Upper lobe of right lung (tissue), 1 donor: ENCODE measurements at regions not wholly inside any gene's neighbourhood (a gene's known extent, or its start where the extent isn't known, plus 50 kb on each side); places are given as distances from the start of the nearest gene placed in this dataset.

Experiments
- ATAC-seq: fragments of 200-7000 bp; cut with Tn5 transposase; one replicate; pipeline ENCODE4 v1.9.1; 2020; ENCODE audit warnings: mild to moderate bottlenecking, moderate library complexity
- DNase-seq: peaks from one replicate; pipeline ENCODE4 v3.0.0-alpha.2; 2020
- H3K27ac ChIP-seq: fragments of 200-600 bp; one replicate; pipeline ENCODE4 v1.8.0; 2022
- H3K27me3 ChIP-seq: fragments of 200-600 bp; one replicate; pipeline ENCODE4 v1.8.0; 2022; ENCODE audit warnings: mild to moderate bottlenecking
- H3K36me3 ChIP-seq: fragments of 200-600 bp; one replicate; pipeline ENCODE4 v1.8.0; 2022
- H3K4me1 ChIP-seq: fragments of 200-600 bp; one replicate; pipeline ENCODE4 v1.8.0; 2022
- H3K4me3 ChIP-seq: fragments of 200-600 bp; one replicate; pipeline ENCODE4 v1.8.0; 2022; ENCODE audit warnings: mild to moderate bottlenecking
- H3K9me3 ChIP-seq: fragments of 200-600 bp; one replicate; pipeline ENCODE4 v1.8.0; 2022
- intact Hi-C: fragments of 100-400 bp; cut with DNase I; formaldehyde crosslinking; loops from one replicate; pipeline ENCODE4 v1.11.0; 2022
- TF ChIP-seq, protein P1 (sequence below): fragments of 200-600 bp; IDR thresholded peaks from one replicate; pipeline ENCODE4 v1.8.0; 2022; ENCODE audit warnings: antibody characterized with exemption
- donor health status: DM: no; HTN: yes; CAD: no; lungs with severe emphysema.

DNA sequence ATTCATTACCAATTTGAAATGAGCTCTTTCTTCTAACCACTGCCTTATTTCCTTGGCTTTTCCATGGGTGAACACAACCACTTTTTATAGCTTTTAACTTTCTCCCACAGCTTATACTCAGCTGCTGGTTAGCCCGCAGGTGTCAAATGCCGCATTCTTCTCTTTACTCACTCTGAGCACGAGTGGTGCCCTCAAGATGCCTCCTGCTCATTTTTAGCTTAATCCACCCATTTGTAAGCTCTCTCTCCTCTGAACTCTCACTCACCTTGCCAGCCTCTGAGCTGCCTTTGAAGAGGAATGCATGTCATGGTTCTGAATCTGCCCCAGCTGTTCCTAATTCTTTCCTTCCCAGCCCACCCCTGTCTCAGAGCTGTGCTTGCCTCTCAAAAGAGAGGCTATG lies 449.4 kb upstream of the PRICKLE1 start:
- no peak for ATAC-seq
- H3K27ac ChIP-seq: no peak overlapping the region
- no peaks in the 10 kb centered on the region for H3K27me3 ChIP-seq
- H3K36me3 ChIP-seq: no peaks in the 10 kb centered on the region
- TF ChIP-seq, protein P1, sequence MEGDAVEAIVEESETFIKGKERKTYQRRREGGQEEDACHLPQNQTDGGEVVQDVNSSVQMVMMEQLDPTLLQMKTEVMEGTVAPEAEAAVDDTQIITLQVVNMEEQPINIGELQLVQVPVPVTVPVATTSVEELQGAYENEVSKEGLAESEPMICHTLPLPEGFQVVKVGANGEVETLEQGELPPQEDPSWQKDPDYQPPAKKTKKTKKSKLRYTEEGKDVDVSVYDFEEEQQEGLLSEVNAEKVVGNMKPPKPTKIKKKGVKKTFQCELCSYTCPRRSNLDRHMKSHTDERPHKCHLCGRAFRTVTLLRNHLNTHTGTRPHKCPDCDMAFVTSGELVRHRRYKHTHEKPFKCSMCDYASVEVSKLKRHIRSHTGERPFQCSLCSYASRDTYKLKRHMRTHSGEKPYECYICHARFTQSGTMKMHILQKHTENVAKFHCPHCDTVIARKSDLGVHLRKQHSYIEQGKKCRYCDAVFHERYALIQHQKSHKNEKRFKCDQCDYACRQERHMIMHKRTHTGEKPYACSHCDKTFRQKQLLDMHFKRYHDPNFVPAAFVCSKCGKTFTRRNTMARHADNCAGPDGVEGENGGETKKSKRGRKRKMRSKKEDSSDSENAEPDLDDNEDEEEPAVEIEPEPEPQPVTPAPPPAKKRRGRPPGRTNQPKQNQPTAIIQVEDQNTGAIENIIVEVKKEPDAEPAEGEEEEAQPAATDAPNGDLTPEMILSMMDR: no peak
- intact Hi-C loops: loop anchor here (5.0 kb wide), 1 partner anchor 77 kb away; no protein-coding TSS in a partner anchor
- H3K9me3 ChIP-seq: no peaks in the 10 kb centered on the region
- no peak overlapping the region for H3K4me3 ChIP-seq
- H3K4me1 ChIP-seq: no peaks in the 10 kb centered on the region
- DNase-seq: no peak

DNA sequence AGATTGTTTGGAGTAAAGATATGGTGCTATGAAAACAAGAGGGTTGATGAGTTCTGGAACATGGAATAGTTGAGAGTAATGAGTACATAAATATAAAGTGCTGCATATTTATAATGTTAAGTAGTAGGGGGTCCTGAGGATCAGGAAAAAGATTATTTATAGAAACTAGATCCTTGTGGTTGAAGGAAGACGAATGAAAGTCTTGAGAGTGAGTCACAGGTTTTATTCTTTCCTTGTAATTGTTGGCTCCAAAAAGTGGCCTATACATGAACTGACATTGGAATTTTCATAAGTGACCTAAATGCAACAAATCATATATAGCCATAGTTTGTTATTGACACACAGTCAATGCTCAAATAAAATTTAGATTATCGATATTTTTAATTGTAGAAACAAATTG lies 440.4 kb upstream of the PRICKLE1 start:
- intact Hi-C loops: no loop called here
- no peak for ATAC-seq

DNA sequence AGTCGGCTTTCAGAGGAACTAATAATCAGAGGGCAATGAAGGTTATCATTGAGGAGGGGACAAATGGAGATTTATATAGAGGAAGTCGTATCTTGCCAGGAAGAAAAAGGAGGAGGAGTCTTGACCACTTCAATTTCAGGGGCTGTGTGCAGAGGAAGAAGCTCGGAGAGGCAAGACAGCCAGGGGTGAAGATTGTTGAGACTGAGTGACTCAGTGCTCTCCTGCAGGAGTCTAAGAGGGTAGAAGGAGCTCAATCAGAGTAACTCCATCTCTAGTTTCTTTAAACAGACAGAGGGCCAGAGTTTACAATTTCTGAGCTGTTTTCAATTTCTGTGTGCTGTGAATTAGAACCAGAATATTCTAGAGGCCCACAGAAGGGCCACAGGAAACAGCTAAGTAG lies 439.3 kb upstream of the PRICKLE1 start:
- Histone ChIP-seq H3K4me1 (no peaks in the 10 kb centered on the region), H3K9me3 (no peaks in the 10 kb centered on the region), H3K27me3 (no peaks in the 10 kb centered on the region), H3K4me3 (no peak overlapping the region), H3K36me3 (no peaks in the 10 kb centered on the region), H3K27ac (no peak overlapping the region)
- TF ChIP-seq, protein P1: no peak
- intact Hi-C loops: no loop called here
- DNase-seq: no peak
- ATAC-seq: no peak

More for the DNA sequence above, 440.4 kb upstream of the PRICKLE1 start:
- no peak overlapping the region for H3K27ac ChIP-seq
- no peaks in the 10 kb centered on the region for H3K4me1 ChIP-seq
- no peak for DNase-seq
- H3K36me3 ChIP-seq: no peaks in the 10 kb centered on the region
- TF ChIP-seq, protein P1: no peak
- H3K27me3 ChIP-seq: no peaks in the 10 kb centered on the region
- no peaks in the 10 kb centered on the region for H3K9me3 ChIP-seq
- H3K4me3 ChIP-seq: no peak overlapping the region

DNA sequence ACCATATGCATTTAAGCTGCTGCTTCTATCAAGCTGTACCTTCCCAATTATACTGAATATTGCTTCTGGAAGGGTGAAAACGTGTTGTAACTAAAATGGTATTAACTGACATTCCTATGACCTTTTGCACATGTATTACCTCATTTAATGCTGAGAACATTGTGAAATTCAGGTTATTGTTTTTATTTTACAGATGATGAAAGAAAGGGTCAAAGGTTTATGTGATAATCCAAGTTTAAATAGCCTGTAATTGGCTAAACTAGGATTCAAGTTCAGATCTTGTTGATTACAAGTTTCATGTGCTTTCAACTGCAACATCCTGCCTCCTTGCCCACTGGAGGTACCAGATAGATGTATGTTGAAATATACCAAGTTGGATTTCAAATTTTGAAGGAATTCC lies 433.3 kb upstream of the PRICKLE1 start:
- DNase-seq (no peak), ATAC-seq (no peak)
- intact Hi-C loops: no loop called here

DNA sequence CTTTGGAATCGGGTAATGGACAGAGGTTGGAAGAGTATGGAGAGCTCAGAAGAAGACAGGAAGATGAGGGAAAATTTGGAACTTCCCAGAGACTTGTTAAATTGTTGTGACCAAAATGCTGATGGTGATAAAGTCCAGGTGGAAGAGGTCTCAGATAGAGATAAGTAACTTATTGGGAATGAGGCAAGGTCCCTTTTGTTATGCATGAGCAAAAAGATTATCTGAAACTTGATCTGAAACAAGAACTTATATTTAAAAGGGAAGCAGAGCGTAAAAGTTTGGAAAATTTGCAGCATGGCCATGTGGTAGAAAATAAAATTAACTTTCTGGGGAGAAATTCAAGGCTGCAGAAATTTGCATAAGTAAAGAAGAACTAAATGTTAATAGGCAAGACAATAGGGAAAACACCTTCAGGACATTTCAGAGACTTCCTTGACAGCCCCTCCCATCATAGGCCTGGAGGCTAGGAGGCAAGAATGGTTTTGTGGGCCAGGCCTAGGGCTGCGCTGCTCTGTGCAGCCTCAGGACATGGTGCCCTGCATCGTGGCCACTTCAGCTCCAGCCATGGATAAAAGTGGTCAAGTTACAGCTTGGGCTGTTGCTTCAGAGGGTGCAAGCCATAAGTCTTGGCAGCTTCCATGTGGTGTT lies 425.7 kb upstream of the PRICKLE1 start:
- Histone ChIP-seq H3K4me3 (no peak overlapping the region), H3K27me3 (no peaks in the 10 kb centered on the region), H3K9me3 (no peaks in the 10 kb centered on the region), H3K36me3 (no peaks in the 10 kb centered on the region), H3K27ac (no peak overlapping the region), H3K4me1 (no peaks in the 10 kb centered on the region)
- ATAC-seq (no peak), DNase-seq (no peak)
- intact Hi-C loops: no loop called here
- TF ChIP-seq, protein P1: no peak

More for the DNA sequence above, 433.3 kb upstream of the PRICKLE1 start:
- no peaks in the 10 kb centered on the region for H3K9me3 ChIP-seq
- H3K27me3 ChIP-seq: no peaks in the 10 kb centered on the region
- no peak overlapping the region for H3K27ac ChIP-seq
- TF ChIP-seq, protein P1: no peak
- H3K36me3 ChIP-seq: no peaks in the 10 kb centered on the region
- H3K4me3 ChIP-seq: no peak overlapping the region
- H3K4me1 ChIP-seq: no peaks in the 10 kb centered on the region
